Sigmoid colon (tissue), 4 donors: ENCODE measurements at regions not wholly inside any gene's neighbourhood (a gene's known extent, or its start where the extent isn't known, plus 50 kb on each side); places are given as distances from the start of the nearest gene placed in this dataset.

Source experiments
- CTCF ChIP-seq, 4 experiments: fragments of 450-650 bp in 3 of 4; fragments of 200-600 bp in 1 of 4; IDR thresholded peaks; one replicate each; pipeline ENCODE4 v1.5.1; 2016 to 2019; ENCODE audit warnings: antibody characterized with exemption in 4 of 4, mild to moderate bottlenecking in 3 of 4, moderate library complexity in 2 of 4
- EP300 ChIP-seq, 4 donors: sonication (generic); formaldehyde crosslinking; IDR thresholded peaks; one replicate each; pipeline ENCODE4 v1.6.1; 2017; ENCODE audit warnings: antibody characterized with exemption in 4 of 4
- POLR2A ChIP-seq, 2 donors: fragments of 450-650 bp; IDR thresholded peaks; one replicate each; pipeline ENCODE4 v1.6.1; 2016; ENCODE audit warnings: antibody characterized with exemption in 2 of 2, mild to moderate bottlenecking in 2 of 2, moderate library complexity in 2 of 2
- POLR2AphosphoS5 ChIP-seq, 4 donors: sonication (generic); formaldehyde crosslinking; IDR thresholded peaks; one replicate each; pipeline ENCODE4 v1.6.1; 2017; ENCODE audit warnings: antibody characterized with exemption in 4 of 4

- TF ChIP-seq CTCF (IDR thresholded peaks at IDR 0.05): no peak
- no peak for TF ChIP-seq POLR2AphosphoS5 (IDR thresholded peaks at IDR 0.05)
- no peak for TF ChIP-seq POLR2A (IDR thresholded peaks at IDR 0.05)
- no peak for TF ChIP-seq EP300 (IDR thresholded peaks at IDR 0.05)
These were observed 411.4 kb downstream of the HLX start for GRCh38 chr1:221290669-221291068.
